ENCODE measurements at regions not wholly inside any gene's neighbourhood (a gene's known extent, or its start where the extent isn't known, plus 50 kb on each side); places are given as distances from the start of the nearest gene placed in this dataset.

GRCh38 chr11:69949327-69949726 is 128.8 kb upstream of the ANO1 start:
- TF ChIP-seq CTCF (IDR thresholded peaks at IDR 0.05) (no peak), POLR2AphosphoS5 (IDR thresholded peaks at IDR 0.05) (no peak), POLR2A (IDR thresholded peaks at IDR 0.05) (no peak)

Measured in sigmoid colon (tissue), 4 donors.